ENCODE measurements at regions not wholly inside any gene's neighbourhood (a gene's known extent, or its start where the extent isn't known, plus 50 kb on each side); places are given as distances from the start of the nearest gene placed in this dataset.
"Not testable (repeated sequence)": the region's sequence is repeated elsewhere in the genome, so short reads cannot be mapped to it uniquely, and the experiment has no call there.

GRCh38 chr12:61999311-61999710 lies 260.9 kb upstream of the USP15 start:
- H3K27ac ChIP-seq (ENCODE audit: low read length): no peak overlapping the region

GRCh38 chr12:62001424-62001823 lies 258.8 kb upstream of the USP15 start:
- Histone ChIP-seq H3K27me3 (ENCODE audit: insufficient read depth, low read length) (no peaks in the 10 kb centered on the region), H3K27ac (ENCODE audit: low read length) (no peak overlapping the region), H3K9me3 (ENCODE audit: insufficient read depth, low read depth, low read length) (no peaks in the 10 kb centered on the region), H3K9ac (ENCODE audit: low read depth, low read length) (no peak overlapping the region), H3K4me1 (ENCODE audit: insufficient read depth, low read length) (no peaks in the 10 kb centered on the region), H3K4me3 (ENCODE audit: low read length) (no peak overlapping the region), H3K36me3 (ENCODE audit: insufficient read depth, low read depth, low read length) (no peaks in the 10 kb centered on the region)

More at GRCh38 chr12:61999311-61999710, 260.9 kb upstream of the USP15 start:
- no peak overlapping the region for H3K4me3 ChIP-seq (ENCODE audit: low read length)
- H3K4me1 ChIP-seq (ENCODE audit: insufficient read depth, low read length): no peaks in the 10 kb centered on the region
- no peaks in the 10 kb centered on the region for H3K36me3 ChIP-seq (ENCODE audit: insufficient read depth, low read depth, low read length)
- H3K27me3 ChIP-seq (ENCODE audit: insufficient read depth, low read length): no peaks in the 10 kb centered on the region
- H3K9ac ChIP-seq (ENCODE audit: low read depth, low read length): no peak overlapping the region
- no peaks in the 10 kb centered on the region for H3K9me3 ChIP-seq (ENCODE audit: insufficient read depth, low read depth, low read length)

- Histone ChIP-seq H3K36me3 (ENCODE audit: insufficient read depth, low read depth, low read length) (no peaks in the 10 kb centered on the region), H3K4me3 (ENCODE audit: low read length) (no peak overlapping the region), H3K27ac (ENCODE audit: low read length) (no peak overlapping the region), H3K27me3 (ENCODE audit: insufficient read depth, low read length) (no peaks in the 10 kb centered on the region), H3K9me3 (ENCODE audit: insufficient read depth, low read depth, low read length) (no peaks in the 10 kb centered on the region), H3K9ac (ENCODE audit: low read depth, low read length) (no peak overlapping the region), H3K4me1 (ENCODE audit: insufficient read depth, low read length) (no peaks in the 10 kb centered on the region)
Measured at GRCh38 chr12:62003226-62003625, 257.0 kb upstream of the USP15 start.

GRCh38 chr12:62003701-62004100 lies 256.5 kb upstream of the USP15 start:
- Histone ChIP-seq H3K36me3 (ENCODE audit: insufficient read depth, low read depth, low read length) (no peaks in the 10 kb centered on the region), H3K9ac (ENCODE audit: low read depth, low read length) (no peak overlapping the region), H3K27ac (ENCODE audit: low read length) (no peak overlapping the region), H3K4me1 (ENCODE audit: insufficient read depth, low read length) (no peaks in the 10 kb centered on the region), H3K4me3 (ENCODE audit: low read length) (no peak overlapping the region), H3K27me3 (ENCODE audit: insufficient read depth, low read length) (no peaks in the 10 kb centered on the region), H3K9me3 (ENCODE audit: insufficient read depth, low read depth, low read length) (no peaks in the 10 kb centered on the region)

- Histone ChIP-seq H3K9me3 (ENCODE audit: insufficient read depth, low read depth, low read length) (no peaks in the 10 kb centered on the region), H3K36me3 (ENCODE audit: insufficient read depth, low read depth, low read length) (no peaks in the 10 kb centered on the region), H3K4me1 (ENCODE audit: insufficient read depth, low read length) (no peaks in the 10 kb centered on the region), H3K27me3 (ENCODE audit: insufficient read depth, low read length) (no peaks in the 10 kb centered on the region), H3K27ac (ENCODE audit: low read length) (no peak overlapping the region), H3K4me3 (ENCODE audit: low read length) (no peak overlapping the region), H3K9ac (ENCODE audit: low read depth, low read length) (no peak overlapping the region)
Measured at GRCh38 chr12:62005615-62006014, 254.6 kb upstream of the USP15 start.

- H3K9ac ChIP-seq (ENCODE audit: low read depth, low read length): no peak overlapping the region
- H3K4me1 ChIP-seq (ENCODE audit: insufficient read depth, low read length): no peaks in the 10 kb centered on the region
- no peak overlapping the region for H3K4me3 ChIP-seq (ENCODE audit: low read length)
- H3K27me3 ChIP-seq (ENCODE audit: insufficient read depth, low read length): no peaks in the 10 kb centered on the region
- no peaks in the 10 kb centered on the region for H3K36me3 ChIP-seq (ENCODE audit: insufficient read depth, low read depth, low read length)
- H3K9me3 ChIP-seq (ENCODE audit: insufficient read depth, low read depth, low read length): no peaks in the 10 kb centered on the region
- no peak overlapping the region for H3K27ac ChIP-seq (ENCODE audit: low read length)
Measured at GRCh38 chr12:62006076-62006732, 254.0 kb upstream of the USP15 start.

- Histone ChIP-seq H3K4me3 (ENCODE audit: low read length) (no peak overlapping the region), H3K9me3 (ENCODE audit: insufficient read depth, low read depth, low read length) (no peaks in the 10 kb centered on the region), H3K27ac (ENCODE audit: low read length) (no peak overlapping the region), H3K9ac (ENCODE audit: low read depth, low read length) (no peak overlapping the region), H3K36me3 (ENCODE audit: insufficient read depth, low read depth, low read length) (no peaks in the 10 kb centered on the region), H3K4me1 (ENCODE audit: insufficient read depth, low read length) (no peaks in the 10 kb centered on the region), H3K27me3 (ENCODE audit: insufficient read depth, low read length) (no peaks in the 10 kb centered on the region)
Measured at GRCh38 chr12:62008703-62009102, 251.5 kb upstream of the USP15 start.

GRCh38 chr12:62009445-62009844 lies 250.8 kb upstream of the USP15 start:
- Histone ChIP-seq H3K27me3 (ENCODE audit: insufficient read depth, low read length) (no peaks in the 10 kb centered on the region), H3K36me3 (ENCODE audit: insufficient read depth, low read depth, low read length) (no peaks in the 10 kb centered on the region), H3K9me3 (ENCODE audit: insufficient read depth, low read depth, low read length) (no peaks in the 10 kb centered on the region), H3K27ac (ENCODE audit: low read length) (no peak overlapping the region), H3K9ac (ENCODE audit: low read depth, low read length) (no peak overlapping the region), H3K4me3 (ENCODE audit: low read length) (no peak overlapping the region), H3K4me1 (ENCODE audit: insufficient read depth, low read length) (no peaks in the 10 kb centered on the region)

- H3K9me3 ChIP-seq (ENCODE audit: insufficient read depth, low read depth, low read length); H3K4me3 ChIP-seq (ENCODE audit: low read length); H3K27me3 ChIP-seq (ENCODE audit: insufficient read depth, low read length); H3K9ac ChIP-seq (ENCODE audit: low read depth, low read length); H3K36me3 ChIP-seq (ENCODE audit: insufficient read depth, low read depth, low read length); H3K27ac ChIP-seq (ENCODE audit: low read length); H3K4me1 ChIP-seq (ENCODE audit: insufficient read depth, low read length): not testable (repeated sequence)
Measured at GRCh38 chr12:62010331-62010906, 249.8 kb upstream of the USP15 start.

GRCh38 chr12:62010973-62011372 lies 249.2 kb upstream of the USP15 start:
- not testable (repeated sequence) for H3K4me1 ChIP-seq (ENCODE audit: insufficient read depth, low read length); H3K9ac ChIP-seq (ENCODE audit: low read depth, low read length); H3K9me3 ChIP-seq (ENCODE audit: insufficient read depth, low read depth, low read length); H3K27me3 ChIP-seq (ENCODE audit: insufficient read depth, low read length); H3K36me3 ChIP-seq (ENCODE audit: insufficient read depth, low read depth, low read length); H3K4me3 ChIP-seq (ENCODE audit: low read length); H3K27ac ChIP-seq (ENCODE audit: low read length)

GRCh38 chr12:62014330-62014729 lies 245.9 kb upstream of the USP15 start:
- Histone ChIP-seq H3K27me3 (ENCODE audit: insufficient read depth, low read length) (no peaks in the 10 kb centered on the region), H3K4me3 (ENCODE audit: low read length) (no peak overlapping the region), H3K4me1 (ENCODE audit: insufficient read depth, low read length) (no peaks in the 10 kb centered on the region), H3K9ac (ENCODE audit: low read depth, low read length) (no peak overlapping the region), H3K27ac (ENCODE audit: low read length) (no peak overlapping the region), H3K36me3 (ENCODE audit: insufficient read depth, low read depth, low read length) (no peaks in the 10 kb centered on the region), H3K9me3 (ENCODE audit: insufficient read depth, low read depth, low read length) (no peaks in the 10 kb centered on the region)

GRCh38 chr12:62016021-62016420 lies 244.2 kb upstream of the USP15 start:
- H3K4me3 ChIP-seq (ENCODE audit: low read length): no peak overlapping the region
- H3K27me3 ChIP-seq (ENCODE audit: insufficient read depth, low read length): no peaks in the 10 kb centered on the region
- H3K27ac ChIP-seq (ENCODE audit: low read length): no peak overlapping the region
- H3K36me3 ChIP-seq (ENCODE audit: insufficient read depth, low read depth, low read length): no peaks in the 10 kb centered on the region
- H3K4me1 ChIP-seq (ENCODE audit: insufficient read depth, low read length): no peaks in the 10 kb centered on the region
- H3K9me3 ChIP-seq (ENCODE audit: insufficient read depth, low read depth, low read length): no peaks in the 10 kb centered on the region
- H3K9ac ChIP-seq (ENCODE audit: low read depth, low read length): no peak overlapping the region

Data from iPS-20b (cell line).